ENCODE measurements at regions not wholly inside any gene's neighbourhood (a gene's known extent, or its start where the extent isn't known, plus 50 kb on each side); places are given as distances from the start of the nearest gene placed in this dataset.
A peak's percentile ranks its signal among the peaks of the same experiment; 100 is the strongest.

DNA sequence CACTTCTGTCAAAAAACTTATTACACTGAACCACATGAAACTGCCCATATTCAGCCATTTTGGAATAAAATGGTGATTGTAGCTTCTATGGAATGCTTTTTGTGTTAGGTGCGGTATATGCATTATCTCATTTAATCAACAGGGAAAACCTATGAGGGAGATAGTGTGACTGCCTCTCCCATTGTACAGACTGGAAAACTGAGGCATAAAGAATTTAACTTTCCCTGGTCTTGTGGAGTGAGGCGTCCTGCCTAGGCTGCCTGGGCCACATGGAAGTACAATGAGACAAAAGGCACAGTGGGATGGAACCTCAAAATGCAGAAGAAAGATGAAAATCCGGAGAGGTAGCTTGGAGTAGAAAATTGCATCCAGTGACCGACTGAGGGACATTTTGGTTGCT lies 80.2 kb downstream of the RPLP1 start:
- no peak overlapping the region for H3K4me3 Mint-ChIP-seq
- H3K27ac ChIP-seq (ENCODE audit: low read depth, low read length): no peak overlapping the region
- peaks cover 12% of the 10 kb centered on the region for H3K4me1 ChIP-seq (ENCODE audit: control insufficient read depth, insufficient read depth, low read length)
- no peak overlapping the region for H3K4me3 ChIP-seq (ENCODE audit: low read length)
- 90 to 100% methylated on average over 3 to 4 of the region's 4 CpGs for WGBS, 2 experiments (ENCODE audit: insufficient coverage in 1 of 2, insufficient read length in 1 of 2)
- H3K27ac Mint-ChIP-seq: no peak overlapping the region
- peak; percentile 20 for DNase-seq
- no peaks in the 10 kb centered on the region for H3K9me3 Mint-ChIP-seq
- peaks cover 87% of the 10 kb centered on the region for H3K27me3 ChIP-seq (ENCODE audit: control insufficient read depth, insufficient read depth, low read length, poor library complexity, severe bottlenecking)
- H3K36me3 Mint-ChIP-seq (ENCODE audit: low read depth): no peaks in the 10 kb centered on the region
- H3K4me1 Mint-ChIP-seq: peaks cover 27% of the 10 kb centered on the region
- H3K9ac ChIP-seq (ENCODE audit: extremely low read depth, low read length, poor library complexity, severe bottlenecking): no peak overlapping the region
- no peaks in the 10 kb centered on the region for H3K9me3 ChIP-seq (ENCODE audit: control insufficient read depth, low read length)
- TF ChIP-seq, protein P1, sequence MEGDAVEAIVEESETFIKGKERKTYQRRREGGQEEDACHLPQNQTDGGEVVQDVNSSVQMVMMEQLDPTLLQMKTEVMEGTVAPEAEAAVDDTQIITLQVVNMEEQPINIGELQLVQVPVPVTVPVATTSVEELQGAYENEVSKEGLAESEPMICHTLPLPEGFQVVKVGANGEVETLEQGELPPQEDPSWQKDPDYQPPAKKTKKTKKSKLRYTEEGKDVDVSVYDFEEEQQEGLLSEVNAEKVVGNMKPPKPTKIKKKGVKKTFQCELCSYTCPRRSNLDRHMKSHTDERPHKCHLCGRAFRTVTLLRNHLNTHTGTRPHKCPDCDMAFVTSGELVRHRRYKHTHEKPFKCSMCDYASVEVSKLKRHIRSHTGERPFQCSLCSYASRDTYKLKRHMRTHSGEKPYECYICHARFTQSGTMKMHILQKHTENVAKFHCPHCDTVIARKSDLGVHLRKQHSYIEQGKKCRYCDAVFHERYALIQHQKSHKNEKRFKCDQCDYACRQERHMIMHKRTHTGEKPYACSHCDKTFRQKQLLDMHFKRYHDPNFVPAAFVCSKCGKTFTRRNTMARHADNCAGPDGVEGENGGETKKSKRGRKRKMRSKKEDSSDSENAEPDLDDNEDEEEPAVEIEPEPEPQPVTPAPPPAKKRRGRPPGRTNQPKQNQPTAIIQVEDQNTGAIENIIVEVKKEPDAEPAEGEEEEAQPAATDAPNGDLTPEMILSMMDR (conservative IDR thresholded peaks at IDR 0.05): no peak
- H3K36me3 ChIP-seq (ENCODE audit: control insufficient read depth, insufficient read depth, low read length): no peaks in the 10 kb centered on the region
- peaks cover 79% of the 10 kb centered on the region for H3K27me3 Mint-ChIP-seq (ENCODE audit: insufficient read depth)

DNA sequence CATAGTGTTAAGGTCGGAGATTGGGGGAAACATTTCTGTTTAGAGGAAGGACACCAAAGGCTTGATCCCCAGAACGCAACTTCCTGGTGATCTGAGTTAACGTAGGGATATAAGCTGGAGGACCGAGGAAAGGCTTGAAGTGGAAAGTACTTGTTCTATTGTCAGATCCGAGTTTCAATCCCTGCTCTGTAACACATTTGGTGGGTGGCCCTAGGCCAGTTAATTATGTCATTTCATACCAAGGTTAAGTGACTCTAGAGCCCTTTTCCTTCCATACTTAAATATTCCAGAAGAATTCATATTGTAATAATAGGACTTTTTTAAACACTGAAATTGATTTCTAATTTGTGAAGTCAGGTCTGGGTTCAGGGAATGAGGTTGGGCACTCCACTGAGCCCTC lies 80.9 kb downstream of the RPLP1 start:
- no peaks in the 10 kb centered on the region for H3K36me3 ChIP-seq (ENCODE audit: control insufficient read depth, insufficient read depth, low read length)
- TF ChIP-seq, protein P1 (conservative IDR thresholded peaks at IDR 0.05): no peak
- H3K9me3 ChIP-seq (ENCODE audit: control insufficient read depth, low read length): no peaks in the 10 kb centered on the region
- no peak overlapping the region for H3K9ac ChIP-seq (ENCODE audit: extremely low read depth, low read length, poor library complexity, severe bottlenecking)
- WGBS, 2 experiments (ENCODE audit: insufficient coverage in 1 of 2, insufficient read length in 1 of 2): 70 to 71% methylated on average over 4 to 5 of the region's 5 CpGs
- H3K27me3 ChIP-seq (ENCODE audit: control insufficient read depth, insufficient read depth, low read length, poor library complexity, severe bottlenecking): peaks cover 87% of the 10 kb centered on the region
- peaks cover 12% of the 10 kb centered on the region for H3K4me1 ChIP-seq (ENCODE audit: control insufficient read depth, insufficient read depth, low read length)
- Mint-ChIP-seq H3K36me3 (ENCODE audit: low read depth) (no peaks in the 10 kb centered on the region), H3K9me3 (no peaks in the 10 kb centered on the region), H3K27ac (no peak overlapping the region), H3K27me3 (ENCODE audit: insufficient read depth) (peaks cover 79% of the 10 kb centered on the region), H3K4me3 (no peak overlapping the region), H3K4me1 (peaks cover 27% of the 10 kb centered on the region)
- no peak overlapping the region for H3K4me3 ChIP-seq (ENCODE audit: low read length)
- H3K27ac ChIP-seq (ENCODE audit: low read depth, low read length): no peak overlapping the region
- peak; percentile 35 for DNase-seq

DNA sequence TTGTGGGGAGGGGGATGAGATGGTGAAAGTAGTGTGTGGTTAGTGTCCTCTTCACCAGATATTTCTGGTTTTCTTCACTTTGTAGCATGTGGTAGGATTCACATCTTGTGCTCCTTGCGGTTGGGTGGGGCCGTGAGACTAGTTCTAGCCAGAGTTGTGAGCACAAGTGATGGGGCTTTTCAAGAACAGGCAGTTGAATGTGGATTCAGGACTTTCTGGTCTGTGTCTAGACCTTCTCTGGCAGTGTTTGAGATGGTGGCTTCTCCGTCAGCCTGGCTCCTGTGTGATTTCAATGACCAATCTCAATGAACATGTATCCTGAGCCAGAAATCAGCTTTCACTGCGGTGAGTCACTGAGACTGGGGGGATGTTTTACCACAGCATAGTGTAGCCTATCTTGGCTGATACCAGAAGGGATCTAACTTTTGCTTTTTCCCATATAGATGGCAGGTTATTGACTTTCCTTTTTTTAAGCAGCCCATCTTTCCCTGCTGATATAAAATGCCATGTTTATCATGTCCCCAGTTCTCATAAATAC lies 82.6 kb downstream of the RPLP1 start:
- Mint-ChIP-seq H3K27me3 (ENCODE audit: insufficient read depth) (peaks cover 79% of the 10 kb centered on the region), H3K9me3 (no peaks in the 10 kb centered on the region), H3K4me3 (no peak overlapping the region), H3K36me3 (ENCODE audit: low read depth) (no peaks in the 10 kb centered on the region), H3K4me1 (peaks cover 27% of the 10 kb centered on the region), H3K27ac (no peak overlapping the region)
- TF ChIP-seq, protein P1 (conservative IDR thresholded peaks at IDR 0.05): no peak
- peak; percentile 18 for DNase-seq
- H3K27me3 ChIP-seq (ENCODE audit: control insufficient read depth, insufficient read depth, low read length, poor library complexity, severe bottlenecking): peaks cover 87% of the 10 kb centered on the region
- H3K9ac ChIP-seq (ENCODE audit: extremely low read depth, low read length, poor library complexity, severe bottlenecking): no peak overlapping the region
- WGBS, 2 experiments (ENCODE audit: insufficient coverage in 1 of 2, insufficient read length in 1 of 2): 83 to 90% methylated on average over 2 to 4 of the region's 4 CpGs
- peaks cover 12% of the 10 kb centered on the region for H3K4me1 ChIP-seq (ENCODE audit: control insufficient read depth, insufficient read depth, low read length)
- H3K9me3 ChIP-seq (ENCODE audit: control insufficient read depth, low read length): no peaks in the 10 kb centered on the region
- H3K27ac ChIP-seq (ENCODE audit: low read depth, low read length): no peak overlapping the region
- H3K4me3 ChIP-seq (ENCODE audit: low read length): no peak overlapping the region
- no peaks in the 10 kb centered on the region for H3K36me3 ChIP-seq (ENCODE audit: control insufficient read depth, insufficient read depth, low read length)

Measured in endodermal cell (in vitro differentiated cells).